Fibroblast of skin of left biceps (primary cell): ENCODE measurements at regions not wholly inside any gene's neighbourhood (a gene's known extent, or its start where the extent isn't known, plus 50 kb on each side); places are given as distances from the start of the nearest gene placed in this dataset.

Experiments used
- DNase-seq, 2 experiments: peaks; one replicate each; pipeline ENCODE4 v3.0.0-alpha.2; 2013; ENCODE audit warnings: low read depth in 2 of 2

DNA sequence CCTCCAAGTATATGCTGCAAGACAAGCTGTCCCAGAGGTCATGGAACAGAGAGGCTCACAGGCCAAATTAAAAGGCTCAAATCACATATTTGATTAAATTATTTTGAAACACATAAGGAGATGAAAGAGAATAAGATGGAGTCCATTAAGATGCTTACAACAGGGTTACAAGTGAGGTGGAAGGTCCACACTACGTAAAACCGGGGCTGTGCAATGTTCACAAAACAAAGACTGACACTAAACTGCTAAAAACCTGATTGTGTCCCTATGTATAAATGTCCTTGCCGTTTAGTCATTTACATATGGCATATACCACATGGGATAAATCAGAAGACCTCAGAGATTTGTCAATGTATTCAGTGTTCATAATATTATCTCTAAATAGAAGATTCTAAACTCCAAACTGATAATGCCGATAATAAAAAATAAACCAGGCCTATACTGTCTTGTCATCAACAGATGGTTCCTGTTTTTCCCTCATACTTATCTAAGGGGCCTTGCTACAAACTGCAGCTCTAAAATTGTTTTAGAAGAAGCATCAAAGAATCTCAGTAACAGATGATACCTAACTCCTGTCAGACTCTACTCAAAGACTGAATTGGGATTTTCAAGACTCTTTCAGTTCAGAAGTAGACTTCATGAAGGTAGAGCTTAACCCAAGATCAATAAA, 51.8 kb upstream of the RIPOR2 start:
- no peak for DNase-seq

DNA sequence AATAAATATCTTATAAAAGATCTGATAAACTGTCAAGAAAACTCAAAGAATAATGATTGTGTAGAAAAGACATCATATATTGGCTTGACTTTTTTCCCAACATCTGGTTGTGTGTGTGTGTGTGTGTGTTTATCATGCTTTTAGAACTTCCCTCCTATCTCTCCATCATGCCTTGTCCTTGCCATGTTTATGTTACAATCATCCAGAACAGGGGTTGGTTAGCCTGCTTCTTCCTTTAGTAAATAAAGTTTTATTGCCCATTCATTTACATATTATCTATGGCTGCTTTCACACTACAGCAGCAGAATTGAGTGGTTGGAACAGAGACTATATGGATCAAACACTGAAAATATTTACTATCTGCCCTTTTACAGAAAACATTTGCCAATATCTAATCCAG, 52.8 kb upstream of the RIPOR2 start:
- no peak for DNase-seq

DNA sequence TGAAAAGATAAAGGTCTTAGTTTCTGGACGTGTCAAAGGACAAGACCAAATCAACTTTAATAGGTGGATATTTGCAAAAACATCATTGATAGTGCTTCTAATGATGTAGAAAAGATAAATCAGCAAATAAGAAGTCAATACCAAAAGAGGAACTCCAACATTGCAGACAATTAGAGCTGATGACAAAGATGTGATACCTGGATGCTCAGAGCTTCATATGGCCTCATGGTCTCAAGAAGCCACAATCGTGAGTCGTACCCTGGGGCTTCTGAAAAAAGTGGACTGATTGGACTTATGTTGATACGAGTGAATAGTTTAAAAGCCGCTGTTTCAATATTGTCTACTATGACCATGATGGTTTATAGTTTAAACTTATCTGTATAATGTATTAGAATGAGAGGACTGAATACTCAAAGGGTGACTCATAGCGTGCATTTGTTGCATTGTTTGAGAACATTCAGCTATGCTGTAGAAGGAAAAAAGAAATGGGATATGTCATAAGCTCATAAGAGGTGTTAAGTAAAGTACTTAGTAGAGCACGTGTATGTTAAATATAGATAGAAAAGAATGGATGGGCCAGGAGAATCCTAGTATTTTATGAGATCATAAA, 54.6 kb upstream of the RIPOR2 start:
- DNase-seq: no peak

DNA sequence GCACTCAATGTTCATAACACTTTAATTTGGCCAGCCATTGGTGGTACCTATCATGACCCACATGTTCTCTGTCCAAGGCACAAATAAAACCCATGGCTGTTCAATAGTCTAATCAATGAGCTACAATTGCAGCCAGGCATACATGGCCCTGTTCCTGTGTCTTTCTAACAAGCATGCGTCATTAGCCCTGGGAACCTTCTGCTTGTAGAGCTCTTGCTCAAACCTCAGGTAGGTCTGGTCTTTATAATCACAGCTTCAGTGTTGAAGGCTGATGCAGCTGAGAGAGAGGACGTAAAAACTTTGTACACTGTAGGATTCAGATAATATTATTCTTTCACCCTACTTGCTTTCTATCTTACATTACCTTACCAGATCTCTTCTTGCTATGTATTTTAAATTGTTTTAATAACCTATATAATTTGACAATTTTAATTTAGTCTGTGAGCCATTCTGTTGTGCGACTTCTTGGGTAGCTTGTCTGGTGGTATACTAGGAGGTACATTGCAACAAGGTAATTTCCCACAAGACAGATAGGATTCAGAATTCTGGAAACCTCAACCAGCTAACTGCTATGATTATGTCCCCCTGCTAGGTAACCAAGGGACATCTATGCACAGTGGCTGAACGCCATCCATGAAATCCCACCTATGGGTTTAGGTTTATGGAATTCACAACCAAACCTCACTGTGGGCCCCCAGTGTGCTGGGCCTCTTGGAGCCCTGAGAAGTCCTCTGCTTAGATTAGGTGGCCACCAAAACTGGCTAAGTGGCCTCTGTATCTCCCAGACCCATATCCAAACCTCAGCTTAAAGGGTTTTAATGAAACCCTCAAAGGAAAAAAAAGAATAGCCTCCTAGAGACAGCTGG, 55.4 kb upstream of the RIPOR2 start:
- DNase-seq: no peak

DNA sequence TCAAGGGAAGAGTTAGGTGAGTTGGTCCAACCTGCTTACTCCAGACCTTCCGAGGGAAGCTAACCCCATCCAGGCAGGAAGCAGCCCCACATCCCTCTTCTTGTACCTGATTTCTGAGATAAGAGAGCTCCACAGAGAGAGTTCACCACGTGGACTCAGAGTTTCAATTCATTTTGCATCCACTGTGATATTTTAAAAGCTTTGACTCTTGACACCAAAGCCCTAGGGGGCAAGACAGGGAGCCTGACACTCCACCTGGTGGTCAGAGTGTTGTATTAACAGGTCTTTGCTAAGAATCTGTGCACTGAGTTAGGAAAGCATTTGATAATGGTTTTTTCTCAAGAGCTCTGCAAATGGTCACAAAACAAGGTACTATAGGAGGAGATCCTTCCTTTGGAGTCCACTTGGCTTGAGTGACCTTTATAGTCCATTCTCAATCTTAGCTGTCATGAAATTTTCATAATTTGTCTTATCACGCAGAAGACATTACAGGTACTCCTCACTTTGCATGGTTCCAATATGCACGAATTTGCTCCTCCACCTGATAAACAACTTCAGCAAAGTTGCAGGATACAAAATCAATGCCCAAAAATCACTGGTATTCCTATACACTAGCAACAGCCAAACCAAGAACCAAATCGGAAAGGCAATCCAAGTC, 56.2 kb upstream of the RIPOR2 start:
- DNase-seq: no peak

DNA sequence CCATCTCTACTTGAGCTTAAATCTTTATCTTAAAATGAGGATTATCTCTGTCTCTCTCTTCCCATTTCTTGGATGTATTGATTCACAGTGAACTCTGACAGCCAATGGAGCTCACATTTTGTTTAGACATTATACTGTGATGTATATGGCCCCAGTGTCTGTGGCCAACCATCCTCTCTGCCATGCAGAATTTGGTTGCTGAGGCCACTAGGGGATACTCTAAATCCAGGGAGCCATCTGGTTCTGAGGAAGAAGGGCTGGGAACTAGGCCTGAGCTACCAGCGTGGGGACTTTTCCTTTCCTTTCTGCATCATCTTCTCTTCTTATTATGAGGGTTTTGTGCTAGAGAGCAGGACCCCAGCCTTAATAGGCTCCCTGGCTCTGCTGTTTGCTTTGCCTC, 59.1 kb upstream of the RIPOR2 start:
- no peak for DNase-seq

DNA sequence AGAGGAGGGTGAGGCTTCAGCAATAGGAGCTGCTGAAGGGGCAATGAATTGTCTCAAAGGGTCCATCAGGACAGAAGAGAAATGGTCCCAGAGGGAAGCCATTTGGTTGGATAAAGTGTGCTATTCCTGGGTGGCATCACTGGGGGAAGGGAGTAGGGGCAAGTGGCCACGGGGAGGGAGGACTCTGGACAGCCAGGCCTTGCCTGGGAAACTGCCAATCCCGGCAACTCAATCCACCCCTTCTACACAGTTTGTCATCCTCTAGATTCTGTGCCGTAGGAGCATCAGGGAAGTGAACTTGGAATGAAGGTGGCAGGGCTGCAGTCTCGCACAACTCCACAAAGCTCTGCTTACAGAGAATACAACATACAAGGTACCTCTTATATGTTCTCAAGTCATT, 59.5 kb upstream of the RIPOR2 start:
- no peak for DNase-seq

DNA sequence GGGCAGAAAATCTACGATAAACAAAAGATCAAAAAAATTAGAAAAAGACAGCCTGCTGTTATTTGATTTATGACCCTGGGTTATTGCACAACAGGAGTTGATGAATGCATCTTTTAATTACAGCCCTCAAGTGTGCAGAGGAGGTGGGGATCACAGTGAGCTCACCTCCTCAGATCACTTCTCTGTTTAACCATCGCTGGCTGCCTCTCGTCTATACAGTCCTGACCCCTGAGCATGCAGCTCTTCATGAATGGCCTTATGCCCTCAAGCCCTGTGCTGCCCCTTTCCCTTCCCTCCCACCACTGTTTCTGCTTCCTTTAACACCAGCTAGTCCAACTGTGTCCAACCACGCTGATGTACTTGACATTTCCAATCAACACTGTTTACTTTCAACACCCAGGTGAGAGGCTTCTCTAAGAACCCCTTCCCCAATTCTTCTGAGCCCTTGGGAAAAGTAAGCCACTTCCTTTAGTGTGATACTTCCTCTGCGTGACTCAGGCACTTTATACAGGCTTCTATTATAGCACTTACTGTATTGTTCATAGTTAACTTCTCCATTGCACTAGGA, 60.6 kb upstream of the RIPOR2 start:
- DNase-seq: no peak

DNA sequence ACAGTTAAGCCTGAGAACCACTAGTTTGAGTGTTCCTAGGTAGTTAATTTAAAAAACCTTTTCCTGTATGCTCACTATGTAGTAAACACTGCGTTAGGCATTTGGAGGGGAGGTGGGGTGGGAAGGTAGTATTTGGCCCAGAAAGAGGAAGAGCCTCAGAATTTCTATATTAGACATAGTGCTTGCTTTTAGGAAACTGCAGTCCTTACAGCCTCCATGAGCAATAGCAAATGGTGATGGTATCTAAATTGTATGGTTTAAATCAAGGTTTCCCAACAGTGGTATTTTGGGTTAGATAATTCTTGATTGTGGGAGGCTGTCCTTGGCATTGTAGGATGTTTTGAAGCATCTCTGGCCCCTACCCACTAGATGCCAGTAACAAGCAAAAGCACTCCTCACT, 61.5 kb upstream of the RIPOR2 start:
- no peak for DNase-seq

DNA sequence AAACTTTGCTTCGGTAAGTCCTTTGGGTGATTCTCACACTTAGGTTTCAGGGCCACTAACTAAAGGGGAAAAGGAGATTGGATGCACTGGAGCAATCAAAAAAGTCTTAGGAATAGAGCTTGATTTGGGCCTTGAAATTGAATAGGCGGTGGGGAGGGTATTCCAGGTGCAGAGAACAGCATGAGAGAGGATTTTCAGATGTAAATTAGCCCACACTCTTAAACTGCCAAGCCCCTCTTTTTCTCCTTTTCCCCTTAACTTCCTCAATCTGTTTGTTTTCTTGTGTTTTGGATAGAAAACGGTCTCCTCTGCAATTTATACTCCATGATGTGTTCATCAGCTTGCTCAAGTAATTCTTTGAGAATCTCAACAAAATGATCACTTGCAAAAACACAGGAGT, 62.1 kb upstream of the RIPOR2 start:
- no peak for DNase-seq

DNA sequence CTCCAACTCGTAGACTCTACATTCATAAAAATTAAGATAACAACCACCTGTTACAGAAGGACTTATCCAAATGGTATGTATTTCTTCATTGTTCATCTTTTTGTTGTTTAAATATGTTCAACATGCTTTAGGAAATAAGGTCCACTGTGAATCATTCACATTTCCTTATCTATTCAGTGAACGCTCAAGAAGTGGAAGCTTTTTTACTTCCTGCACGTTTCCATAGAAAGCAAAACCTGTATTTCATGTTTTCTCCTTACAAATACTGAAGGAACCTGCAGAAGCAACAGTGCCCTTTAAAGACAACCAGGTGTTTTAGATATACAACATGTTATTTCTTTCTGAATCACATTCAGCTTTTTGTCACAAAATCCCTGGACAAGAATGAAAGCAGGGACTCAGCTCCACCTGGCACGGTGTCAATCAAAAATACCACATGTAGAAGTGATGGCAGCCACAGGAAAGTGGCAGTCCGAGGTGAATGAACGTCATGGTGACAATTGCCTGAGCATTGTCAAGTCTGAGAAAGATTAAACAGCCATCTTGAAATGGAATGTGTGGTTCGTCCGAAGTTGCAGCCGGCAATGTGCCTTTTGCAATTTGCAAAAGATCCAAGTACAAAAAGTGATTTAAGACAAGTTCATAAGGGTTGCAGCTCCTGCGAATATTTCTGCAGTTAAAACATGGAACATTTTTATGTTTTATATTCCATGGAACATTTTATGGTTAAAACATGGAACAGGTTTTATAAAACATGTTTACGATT, 66.7 kb upstream of the RIPOR2 start:
- DNase-seq: no peak

DNA sequence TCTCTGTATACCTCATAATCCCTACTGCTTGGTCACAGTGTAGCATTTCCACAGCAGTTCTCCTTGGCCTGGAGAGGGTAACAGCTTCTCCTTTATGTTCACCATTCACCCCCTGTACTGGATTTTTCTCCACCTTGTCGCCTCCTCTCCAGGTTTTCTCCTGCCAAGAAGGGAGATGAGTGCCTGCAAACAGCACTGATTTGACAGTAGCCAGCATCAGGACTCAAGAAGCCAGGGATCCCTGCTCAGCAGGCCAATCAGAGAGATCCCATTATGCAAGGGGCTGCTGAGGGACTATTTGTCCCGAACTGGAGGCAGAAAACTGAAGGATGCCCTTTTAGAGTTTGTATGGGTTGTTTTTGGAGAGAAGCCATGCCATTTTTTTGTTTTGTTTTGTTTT, 68.6 kb upstream of the RIPOR2 start:
- no peak for DNase-seq

DNA sequence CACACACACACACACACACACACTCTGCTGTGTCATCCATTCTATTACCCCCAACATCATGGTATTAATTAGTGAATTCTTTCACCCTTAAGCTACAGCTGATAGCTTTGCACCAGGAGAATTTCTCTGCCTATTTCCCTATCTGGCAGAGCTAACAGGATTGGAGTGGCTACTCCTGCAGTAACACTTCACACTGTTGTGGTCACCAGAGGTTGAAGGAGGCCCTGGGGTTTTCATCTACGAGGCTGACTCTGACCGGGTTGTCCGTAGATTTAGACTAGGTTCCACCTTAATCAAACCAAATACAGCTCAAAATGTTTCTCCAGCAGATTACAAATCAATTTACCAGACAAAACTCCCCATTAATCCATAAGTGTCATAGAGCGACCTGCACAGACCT, 69.2 kb upstream of the RIPOR2 start:
- DNase-seq: no peak

DNA sequence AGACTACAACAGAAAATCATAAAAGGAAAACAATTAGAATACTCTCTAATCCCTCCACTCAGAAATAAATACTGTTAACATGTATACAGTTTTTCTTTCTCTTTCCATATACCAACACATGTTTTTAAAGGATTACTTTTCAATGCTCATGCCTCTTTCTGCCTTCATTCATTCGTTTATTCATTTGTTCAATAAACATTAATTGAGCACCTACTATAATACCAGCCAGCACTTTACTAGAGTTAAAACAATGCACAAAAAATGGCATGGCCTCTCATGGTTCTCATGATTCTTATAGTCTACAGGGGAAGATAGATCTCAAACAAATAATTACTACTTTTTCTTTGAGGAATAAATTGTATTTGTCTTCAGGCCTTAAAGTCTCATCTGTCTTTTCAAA, 70.3 kb upstream of the RIPOR2 start:
- no peak for DNase-seq

DNA sequence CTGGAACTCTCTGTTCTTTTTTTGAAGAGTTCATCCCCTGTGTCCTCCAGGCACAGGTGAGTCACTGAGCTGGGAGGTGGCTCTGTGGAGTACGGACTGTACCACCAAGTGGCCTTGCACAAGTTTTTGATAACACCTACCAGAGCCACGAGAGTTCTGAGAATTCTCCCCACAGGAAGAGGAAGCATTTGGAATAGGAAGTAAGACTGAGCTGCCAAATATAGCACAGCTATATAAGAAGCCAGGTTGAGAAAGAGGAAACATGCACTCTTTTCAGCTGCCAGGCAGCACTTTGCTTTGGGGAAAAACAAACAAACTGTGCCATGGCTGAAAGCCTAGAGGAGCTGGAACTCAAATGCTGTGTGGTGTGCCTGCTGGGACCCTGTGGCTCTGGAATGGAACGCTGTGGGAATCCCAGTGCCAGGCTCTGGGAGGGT, 70.8 kb upstream of the RIPOR2 start:
- DNase-seq: no peak

DNA sequence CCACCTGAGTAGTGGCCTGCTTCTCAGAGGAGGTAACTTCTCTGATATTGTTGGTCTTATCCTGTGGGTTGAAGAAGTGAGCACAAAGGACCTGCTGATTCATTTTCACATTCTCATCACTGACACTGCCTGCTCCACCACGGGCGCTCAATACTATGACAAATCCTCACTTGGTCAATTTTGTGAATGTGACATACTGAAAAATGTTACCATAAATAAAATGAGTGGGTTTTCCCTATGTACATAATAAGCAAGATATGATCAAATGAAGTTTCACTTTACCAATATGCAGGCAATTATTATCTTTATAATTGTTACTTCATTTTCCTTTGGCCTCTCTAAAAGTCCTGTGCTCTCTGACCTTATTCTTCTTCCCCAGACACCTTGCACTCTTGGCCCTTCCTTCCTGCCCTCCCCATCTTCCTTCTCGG, 71.5 kb upstream of the RIPOR2 start:
- DNase-seq: no peak

DNA sequence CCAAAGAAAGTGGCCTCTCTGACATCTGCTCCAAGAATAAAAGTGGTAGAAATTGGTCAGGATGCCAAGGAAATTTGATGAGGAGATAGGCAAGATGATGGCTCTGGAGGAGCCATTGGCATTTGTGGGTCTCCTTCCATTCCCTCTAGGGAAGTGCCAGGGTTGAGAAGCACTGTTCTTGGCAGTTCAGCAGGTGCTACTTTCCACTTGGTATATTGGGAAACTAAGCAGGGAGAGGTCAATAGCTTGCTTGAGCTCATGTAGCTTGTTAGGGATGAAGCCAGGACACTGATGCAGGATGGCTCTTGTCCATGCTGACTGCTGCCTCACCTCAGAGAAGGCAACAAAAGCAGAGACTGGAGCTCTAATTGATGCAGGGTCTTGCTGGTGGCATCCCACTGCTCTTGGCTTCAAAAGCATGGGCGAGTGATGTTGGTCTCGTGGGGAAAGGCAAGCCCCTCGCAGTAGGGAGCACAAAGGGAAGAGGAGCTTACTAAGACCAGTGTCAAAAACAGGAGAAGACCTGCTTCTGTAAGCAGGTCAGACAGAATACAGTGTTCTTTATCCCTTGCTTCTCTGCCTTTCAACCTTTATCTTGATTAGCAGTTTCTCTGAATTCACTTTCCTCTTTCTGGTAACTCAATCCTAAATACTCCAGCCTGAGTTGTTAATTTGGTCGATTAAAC, 73.1 kb upstream of the RIPOR2 start:
- no peak for DNase-seq

DNA sequence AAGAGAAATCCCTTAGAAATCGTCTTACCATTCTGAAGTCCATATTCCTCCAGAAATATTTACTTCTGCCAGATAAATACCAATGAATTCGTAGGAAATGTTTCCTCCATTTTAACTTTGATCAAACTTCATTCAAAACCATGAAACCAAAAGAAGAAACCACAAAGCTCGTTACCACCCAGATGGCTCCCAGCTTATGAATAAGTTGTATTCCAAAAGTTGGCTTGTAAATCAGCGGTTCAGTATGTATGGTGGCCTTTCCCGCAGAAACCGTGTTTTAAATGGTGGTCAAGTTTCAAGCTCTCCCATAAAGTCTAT, 73.6 kb upstream of the RIPOR2 start:
- no peak for DNase-seq

DNA sequence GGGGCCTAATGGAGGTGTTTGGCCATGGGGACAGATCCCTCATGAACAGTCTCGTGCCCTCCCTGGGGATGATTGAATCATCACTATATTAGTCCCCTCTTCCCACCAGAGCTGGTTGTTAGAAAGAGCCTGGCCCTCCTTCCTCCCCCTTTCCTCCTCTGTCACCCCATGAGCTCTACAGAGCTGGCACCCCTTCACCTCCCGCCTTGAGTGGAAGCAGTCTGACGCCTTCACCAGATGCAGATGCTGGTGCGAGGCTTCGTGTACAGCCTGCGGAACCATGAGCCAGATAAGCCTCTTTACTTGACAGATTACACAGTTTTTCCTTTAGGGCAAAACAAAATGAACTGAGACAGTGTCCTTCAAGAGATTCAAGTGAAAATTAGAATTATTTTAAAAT, 74.4 kb upstream of the RIPOR2 start:
- no peak for DNase-seq

DNA sequence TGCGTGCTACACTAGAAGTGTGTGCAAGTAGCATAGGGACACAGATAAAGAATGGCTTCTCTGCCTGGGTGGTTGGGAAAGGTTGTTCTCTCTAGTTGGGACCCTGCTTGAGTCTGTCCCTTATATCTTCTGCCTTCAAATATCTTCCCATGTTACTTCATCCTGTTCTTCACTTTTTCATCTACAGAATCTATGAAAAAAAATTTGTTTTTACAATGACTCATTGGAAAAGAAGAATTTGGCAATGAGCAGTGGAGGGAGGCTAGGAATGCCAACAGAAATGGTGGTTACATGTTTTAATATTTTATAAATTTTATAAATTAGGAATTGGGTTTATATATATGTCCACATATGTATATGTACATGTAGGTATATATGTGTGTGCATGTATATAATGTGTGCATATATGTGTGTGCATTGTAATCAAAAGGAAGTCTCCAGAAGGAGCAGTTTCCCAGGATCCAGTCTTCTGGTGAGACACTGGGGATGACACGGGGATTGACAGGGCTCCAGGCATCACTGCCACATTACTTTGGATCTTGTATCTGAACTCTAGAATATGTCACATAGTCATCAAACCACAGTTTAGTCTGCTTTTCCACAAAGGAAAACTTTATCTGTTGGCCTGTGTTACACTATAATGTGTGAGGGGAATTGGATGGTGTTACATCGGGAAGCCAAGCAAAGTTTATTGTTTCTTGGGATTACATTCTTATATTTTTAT, 75.3 kb upstream of the RIPOR2 start:
- no peak for DNase-seq
